GM21576 (cell line): ENCODE measurements at regions not wholly inside any gene's neighbourhood (a gene's known extent, or its start where the extent isn't known, plus 50 kb on each side); places are given as distances from the start of the nearest gene placed in this dataset.

Experiments
- ATAC-seq: cut with Tn5 transposase; IDR thresholded peaks from one replicate; pipeline ENCODE4 v1.9.1; 2021; ENCODE audit warnings: mild to moderate bottlenecking, moderate library complexity; ENCODE audit not compliant: unreplicated experiment

DNA sequence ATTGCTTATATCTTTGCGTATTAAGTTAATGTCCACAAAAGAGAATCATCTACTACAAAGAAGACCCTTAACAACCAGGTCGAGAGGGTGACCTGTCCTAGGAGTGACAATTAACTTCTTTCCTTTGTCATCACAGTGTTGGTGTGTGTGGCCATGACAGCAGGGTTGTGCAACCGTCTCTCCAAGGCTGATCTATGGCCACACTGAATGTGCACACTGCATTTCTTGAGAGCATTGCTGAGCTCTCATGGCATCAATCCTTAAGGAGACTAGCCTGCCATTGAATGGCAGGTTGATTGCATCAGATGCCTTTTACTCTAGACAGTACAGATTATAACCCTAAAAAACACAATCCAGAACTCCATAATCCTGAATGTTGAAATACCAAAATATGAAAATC, 86.5 kb upstream of the OLFM3 start:
- no peak for ATAC-seq

DNA sequence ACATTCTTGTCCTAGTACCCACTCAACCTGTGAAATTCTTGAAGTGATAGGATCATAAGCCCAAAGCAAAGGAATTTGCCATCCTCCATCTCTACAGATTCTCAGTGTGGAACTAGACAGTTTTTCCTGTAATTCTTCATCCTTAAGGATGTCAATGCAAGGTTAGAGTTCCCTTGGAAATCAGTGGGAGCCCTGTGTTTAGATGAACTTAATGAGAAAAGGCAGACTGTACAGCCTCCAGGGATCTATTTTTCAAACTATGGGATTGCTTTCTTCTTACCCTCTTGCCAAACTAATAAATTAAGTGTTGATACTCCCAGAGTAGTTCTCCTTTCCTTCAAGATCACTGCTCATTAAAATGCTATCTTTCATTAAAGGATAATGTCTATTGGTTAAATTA, 78.1 kb upstream of the OLFM3 start:
- ATAC-seq = no peak

DNA sequence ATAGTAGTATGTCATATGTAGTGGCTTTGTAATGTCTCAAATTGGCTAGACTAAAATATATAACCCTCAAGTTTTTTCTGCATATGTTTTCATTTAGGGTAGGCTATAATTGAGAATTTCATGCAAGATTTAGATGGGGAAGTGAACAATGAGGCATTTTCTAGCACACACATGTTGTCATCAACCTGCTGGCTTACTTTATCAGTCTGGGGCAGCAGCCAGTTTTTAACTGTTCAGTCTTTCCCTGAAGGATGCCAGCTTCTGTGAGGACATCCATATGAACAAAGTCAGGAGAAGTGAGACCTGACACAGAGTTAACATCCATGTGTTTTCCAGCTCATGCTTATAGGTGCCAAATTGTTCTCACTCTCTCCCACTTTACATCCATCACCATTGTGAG, 74.7 kb upstream of the OLFM3 start:
- ATAC-seq = no peak

DNA sequence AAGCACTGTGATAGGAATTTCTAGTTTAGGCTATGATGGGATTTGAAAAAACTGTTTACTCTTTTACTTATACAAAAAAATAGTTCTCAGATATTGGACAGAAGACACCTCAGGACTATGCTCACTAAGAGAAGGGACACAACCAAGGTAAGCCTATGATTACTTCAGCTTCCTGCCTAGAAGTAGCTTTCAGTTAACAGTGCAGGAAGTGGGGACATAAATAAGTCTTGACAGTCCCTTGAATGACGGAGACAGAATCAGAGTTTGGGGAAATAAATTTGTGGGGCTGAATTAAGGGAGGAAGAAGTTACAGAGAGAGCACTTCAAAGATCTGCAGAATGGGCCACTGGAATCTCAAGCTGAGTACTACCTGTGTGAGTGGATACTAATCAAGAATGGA, 53.8 kb upstream of the OLFM3 start:
- ATAC-seq = no peak

DNA sequence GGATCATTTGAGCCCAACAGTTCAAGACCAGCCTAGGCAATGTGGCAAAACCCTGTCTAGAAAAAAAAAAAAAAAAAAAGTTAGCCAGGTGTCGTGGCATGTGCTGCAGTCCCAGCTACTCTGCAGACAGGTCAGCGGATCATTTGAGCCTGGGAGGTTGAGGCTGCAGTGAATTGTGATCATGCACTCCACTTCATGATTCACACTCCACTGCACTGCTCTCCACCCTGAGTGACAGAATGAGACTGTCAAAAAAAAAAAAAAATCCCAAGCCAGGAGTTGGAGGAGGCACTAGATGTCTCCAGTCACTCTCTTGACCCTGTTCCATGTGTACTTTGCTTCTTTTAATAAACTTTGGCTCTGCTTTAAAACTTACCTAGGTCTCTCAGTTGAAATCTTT, 51.0 kb upstream of the OLFM3 start:
- no peak for ATAC-seq
